ENCODE measurements at regions not wholly inside any gene's neighbourhood (a gene's known extent, or its start where the extent isn't known, plus 50 kb on each side); places are given as distances from the start of the nearest gene placed in this dataset.

DNA sequence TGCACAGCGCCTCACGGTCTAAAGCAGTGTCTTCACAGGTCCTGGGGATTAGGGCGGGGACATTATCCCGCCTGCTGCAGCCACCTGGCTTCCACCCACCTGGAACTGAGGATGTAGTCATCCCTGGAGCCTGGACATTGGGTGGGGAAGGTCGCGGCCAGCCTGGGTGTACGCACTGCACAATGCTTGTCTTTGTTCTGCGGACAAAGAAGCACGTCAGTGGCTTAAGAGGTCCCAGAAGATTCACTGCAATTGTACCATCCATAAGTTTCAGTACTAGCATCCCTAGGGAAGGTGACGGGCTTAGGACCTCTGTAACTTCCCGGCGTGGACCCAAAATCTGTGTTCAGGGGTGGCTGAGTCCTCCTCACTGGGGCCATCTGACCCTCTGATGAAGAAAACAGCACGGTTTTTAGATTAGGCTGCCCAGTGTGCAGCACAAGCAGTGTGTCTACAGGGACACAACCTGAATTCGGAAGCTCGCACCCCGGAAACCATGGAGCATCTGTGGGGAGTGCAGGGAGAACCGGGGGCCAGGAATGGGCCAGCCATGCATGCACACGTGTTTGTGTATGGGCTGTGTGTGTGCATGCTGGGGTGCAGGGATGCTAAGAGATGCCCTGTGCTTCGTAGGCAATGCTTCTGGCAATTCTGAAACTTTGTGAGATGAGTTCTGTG, 342.6 kb upstream of the B3GAT1 start:
- DNase-seq (ENCODE audit: low spot score) (no peak), ATAC-seq (no peak)
- H3K4me1 Mint-ChIP-seq, result peaks cover 20% of the 10 kb centered on the region
- peaks cover 64% of the 10 kb centered on the region for H3K27me3 Mint-ChIP-seq (ENCODE audit: low read depth)
- TF ChIP-seq RORB (CRISPR knock-in tag; IDR thresholded peaks at IDR 0.05) (no peak), IRF2 (CRISPR knock-in tag; IDR thresholded peaks at IDR 0.05; ENCODE audit: borderline replicate concordance, low read depth) (no peak), HMGA2 (CRISPR knock-in tag; IDR thresholded peaks at IDR 0.05) (no peak), NR2C2 (CRISPR knock-in tag; IDR thresholded peaks at IDR 0.05) (no peak), EMX1 (CRISPR knock-in tag; IDR thresholded peaks at IDR 0.05) (no peak), ETV6 (CRISPR knock-in tag; IDR thresholded peaks at IDR 0.05) (no peak), CREM (CRISPR knock-in tag; IDR thresholded peaks at IDR 0.05) (no peak), SOX15 (CRISPR knock-in tag; IDR thresholded peaks at IDR 0.05) (no peak), ZMAT4 (CRISPR knock-in tag; IDR thresholded peaks at IDR 0.05) (no peak), USF2 (CRISPR knock-in tag; IDR thresholded peaks at IDR 0.05) (no peak)
- TF ChIP-seq, protein P1, sequence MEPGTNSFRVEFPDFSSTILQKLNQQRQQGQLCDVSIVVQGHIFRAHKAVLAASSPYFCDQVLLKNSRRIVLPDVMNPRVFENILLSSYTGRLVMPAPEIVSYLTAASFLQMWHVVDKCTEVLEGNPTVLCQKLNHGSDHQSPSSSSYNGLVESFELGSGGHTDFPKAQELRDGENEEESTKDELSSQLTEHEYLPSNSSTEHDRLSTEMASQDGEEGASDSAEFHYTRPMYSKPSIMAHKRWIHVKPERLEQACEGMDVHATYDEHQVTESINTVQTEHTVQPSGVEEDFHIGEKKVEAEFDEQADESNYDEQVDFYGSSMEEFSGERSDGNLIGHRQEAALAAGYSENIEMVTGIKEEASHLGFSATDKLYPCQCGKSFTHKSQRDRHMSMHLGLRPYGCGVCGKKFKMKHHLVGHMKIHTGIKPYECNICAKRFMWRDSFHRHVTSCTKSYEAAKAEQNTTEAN (CRISPR knock-in tag; IDR thresholded peaks at IDR 0.05), result no peak
- TF ChIP-seq, protein P2, sequence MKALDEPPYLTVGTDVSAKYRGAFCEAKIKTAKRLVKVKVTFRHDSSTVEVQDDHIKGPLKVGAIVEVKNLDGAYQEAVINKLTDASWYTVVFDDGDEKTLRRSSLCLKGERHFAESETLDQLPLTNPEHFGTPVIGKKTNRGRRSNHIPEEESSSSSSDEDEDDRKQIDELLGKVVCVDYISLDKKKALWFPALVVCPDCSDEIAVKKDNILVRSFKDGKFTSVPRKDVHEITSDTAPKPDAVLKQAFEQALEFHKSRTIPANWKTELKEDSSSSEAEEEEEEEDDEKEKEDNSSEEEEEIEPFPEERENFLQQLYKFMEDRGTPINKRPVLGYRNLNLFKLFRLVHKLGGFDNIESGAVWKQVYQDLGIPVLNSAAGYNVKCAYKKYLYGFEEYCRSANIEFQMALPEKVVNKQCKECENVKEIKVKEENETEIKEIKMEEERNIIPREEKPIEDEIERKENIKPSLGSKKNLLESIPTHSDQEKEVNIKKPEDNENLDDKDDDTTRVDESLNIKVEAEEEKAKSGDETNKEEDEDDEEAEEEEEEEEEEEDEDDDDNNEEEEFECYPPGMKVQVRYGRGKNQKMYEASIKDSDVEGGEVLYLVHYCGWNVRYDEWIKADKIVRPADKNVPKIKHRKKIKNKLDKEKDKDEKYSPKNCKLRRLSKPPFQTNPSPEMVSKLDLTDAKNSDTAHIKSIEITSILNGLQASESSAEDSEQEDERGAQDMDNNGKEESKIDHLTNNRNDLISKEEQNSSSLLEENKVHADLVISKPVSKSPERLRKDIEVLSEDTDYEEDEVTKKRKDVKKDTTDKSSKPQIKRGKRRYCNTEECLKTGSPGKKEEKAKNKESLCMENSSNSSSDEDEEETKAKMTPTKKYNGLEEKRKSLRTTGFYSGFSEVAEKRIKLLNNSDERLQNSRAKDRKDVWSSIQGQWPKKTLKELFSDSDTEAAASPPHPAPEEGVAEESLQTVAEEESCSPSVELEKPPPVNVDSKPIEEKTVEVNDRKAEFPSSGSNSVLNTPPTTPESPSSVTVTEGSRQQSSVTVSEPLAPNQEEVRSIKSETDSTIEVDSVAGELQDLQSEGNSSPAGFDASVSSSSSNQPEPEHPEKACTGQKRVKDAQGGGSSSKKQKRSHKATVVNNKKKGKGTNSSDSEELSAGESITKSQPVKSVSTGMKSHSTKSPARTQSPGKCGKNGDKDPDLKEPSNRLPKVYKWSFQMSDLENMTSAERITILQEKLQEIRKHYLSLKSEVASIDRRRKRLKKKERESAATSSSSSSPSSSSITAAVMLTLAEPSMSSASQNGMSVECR (CRISPR knock-in tag; IDR thresholded peaks at IDR 0.05; ENCODE audit: borderline replicate concordance), result no peak
- no peak overlapping the region for H3K4me3 Mint-ChIP-seq
- ChIA-PET CTCF (no interaction called here), POLR2A (no interaction called here)
- peaks cover 3% of the 10 kb centered on the region for H3K36me3 Mint-ChIP-seq
- H3K27ac Mint-ChIP-seq, result no peak overlapping the region
- peaks cover 11% of the 10 kb centered on the region for H3K9me3 Mint-ChIP-seq

DNA sequence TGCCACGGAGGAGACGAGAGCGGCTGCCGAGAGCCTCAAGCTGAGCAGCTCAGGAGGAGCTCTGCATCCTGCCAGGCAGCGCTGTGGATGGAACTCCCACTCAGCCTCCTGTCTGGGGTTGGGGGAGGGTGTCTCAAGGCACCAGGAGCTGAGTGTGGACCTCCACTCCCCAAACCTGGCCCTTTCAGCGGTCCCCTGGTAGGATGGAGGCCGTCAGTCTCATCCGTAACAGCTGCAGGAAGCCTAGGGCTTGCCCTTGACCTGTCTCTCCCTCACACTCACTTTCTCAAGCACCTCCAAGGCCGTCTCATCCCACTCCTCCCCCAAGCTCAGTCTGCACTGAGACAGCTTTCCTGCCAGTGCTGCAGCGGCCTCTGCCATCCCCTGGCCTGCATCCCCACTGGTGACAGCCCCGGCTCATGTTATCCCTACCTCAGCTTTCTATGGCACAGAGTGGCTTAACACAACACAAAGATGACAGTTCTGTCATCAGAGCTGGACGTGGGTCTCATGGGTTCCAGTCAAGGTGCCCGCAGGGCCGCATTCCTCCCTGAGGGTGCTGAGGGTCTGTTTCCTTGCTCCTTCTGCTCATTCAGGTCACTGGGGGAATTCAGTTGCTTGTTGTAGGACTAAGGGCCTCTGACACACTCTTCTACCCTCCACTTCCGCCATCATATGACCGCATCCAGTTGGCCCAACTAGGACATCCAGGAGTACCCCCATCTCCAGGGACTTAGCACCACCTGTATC, 341.9 kb upstream of the B3GAT1 start:
- H3K9me3 Mint-ChIP-seq, result peaks cover 17% of the 10 kb centered on the region
- no peak overlapping the region for H3K27ac Mint-ChIP-seq
- peaks cover 27% of the 10 kb centered on the region for H3K4me1 Mint-ChIP-seq
- H3K4me3 Mint-ChIP-seq, result no peak overlapping the region
- peaks cover 66% of the 10 kb centered on the region for H3K27me3 Mint-ChIP-seq (ENCODE audit: low read depth)
- H3K36me3 Mint-ChIP-seq, result peaks cover 7% of the 10 kb centered on the region
- ChIA-PET CTCF (no interaction called here), POLR2A (no interaction called here)
- DNase-seq (ENCODE audit: low spot score), result no peak
- no peak for TF ChIP-seq ZNF121 (CRISPR knock-in tag; IDR thresholded peaks at IDR 0.05)
- no peak for TF ChIP-seq TP53 (CRISPR knock-in tag; IDR thresholded peaks at IDR 0.05)
- ATAC-seq, result no peak

Measured in WTC11 (cell line).